HG02588 (cell line): ENCODE measurements at regions not wholly inside any gene's neighbourhood (a gene's known extent, or its start where the extent isn't known, plus 50 kb on each side); places are given as distances from the start of the nearest gene placed in this dataset.
"Not testable (repeated sequence)": the region's sequence is repeated elsewhere in the genome, so short reads cannot be mapped to it uniquely, and the experiment has no call there.

Source experiments
- ATAC-seq: cut with Tn5 transposase; IDR thresholded peaks from one replicate; pipeline ENCODE4 v1.9.1; 2021; ENCODE audit warnings: mild to moderate bottlenecking, moderate library complexity; ENCODE audit not compliant: unreplicated experiment

- no peak for ATAC-seq
These were observed 129.7 kb downstream of the PLCE1 start for GRCh38 chr10:94123258-94123995.

DNA sequence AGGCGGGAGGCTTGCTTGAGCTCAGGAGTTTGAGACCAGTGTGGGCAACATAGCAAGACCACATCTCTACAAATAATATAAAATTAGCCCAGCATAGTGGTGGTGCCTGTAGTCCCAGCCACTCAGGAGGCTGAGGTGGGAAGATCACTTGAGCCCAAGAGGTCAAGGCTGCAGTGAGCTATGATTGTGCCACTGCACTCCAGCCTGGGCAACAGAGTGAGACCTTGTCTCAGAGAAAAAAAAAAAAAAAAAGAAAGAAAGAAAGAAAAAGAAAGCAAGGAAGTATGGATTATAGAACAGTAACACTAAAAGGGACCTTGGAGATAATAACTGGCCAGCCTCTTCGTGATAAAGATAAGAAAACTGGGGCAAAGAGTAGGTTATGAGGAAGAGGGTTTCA, 130.4 kb downstream of the PLCE1 start:
- not testable (repeated sequence) for ATAC-seq

GRCh38 chr10:94125268-94125667, 131.5 kb downstream of the PLCE1 start:
- not testable (repeated sequence) for ATAC-seq

DNA sequence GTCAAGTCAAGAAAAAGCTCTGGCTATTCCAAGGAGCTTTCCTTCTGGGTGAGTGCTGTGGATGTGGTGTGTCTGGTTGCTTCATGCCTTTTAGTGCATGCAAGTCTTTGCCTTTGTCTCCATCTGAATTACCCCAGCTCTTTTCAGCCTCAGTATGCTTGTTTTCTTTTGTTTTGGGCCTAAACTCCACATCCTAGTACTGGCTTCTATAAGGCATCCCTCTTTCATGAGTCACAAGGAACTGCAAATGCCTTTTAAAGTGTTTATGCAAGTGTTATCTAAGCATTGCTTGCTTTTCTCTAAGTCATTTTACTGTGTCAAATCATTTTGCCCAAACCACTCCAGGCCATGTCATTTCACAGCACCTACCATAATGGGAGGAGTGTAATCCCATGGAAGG, 132.1 kb downstream of the PLCE1 start:
- ATAC-seq: no peak

DNA sequence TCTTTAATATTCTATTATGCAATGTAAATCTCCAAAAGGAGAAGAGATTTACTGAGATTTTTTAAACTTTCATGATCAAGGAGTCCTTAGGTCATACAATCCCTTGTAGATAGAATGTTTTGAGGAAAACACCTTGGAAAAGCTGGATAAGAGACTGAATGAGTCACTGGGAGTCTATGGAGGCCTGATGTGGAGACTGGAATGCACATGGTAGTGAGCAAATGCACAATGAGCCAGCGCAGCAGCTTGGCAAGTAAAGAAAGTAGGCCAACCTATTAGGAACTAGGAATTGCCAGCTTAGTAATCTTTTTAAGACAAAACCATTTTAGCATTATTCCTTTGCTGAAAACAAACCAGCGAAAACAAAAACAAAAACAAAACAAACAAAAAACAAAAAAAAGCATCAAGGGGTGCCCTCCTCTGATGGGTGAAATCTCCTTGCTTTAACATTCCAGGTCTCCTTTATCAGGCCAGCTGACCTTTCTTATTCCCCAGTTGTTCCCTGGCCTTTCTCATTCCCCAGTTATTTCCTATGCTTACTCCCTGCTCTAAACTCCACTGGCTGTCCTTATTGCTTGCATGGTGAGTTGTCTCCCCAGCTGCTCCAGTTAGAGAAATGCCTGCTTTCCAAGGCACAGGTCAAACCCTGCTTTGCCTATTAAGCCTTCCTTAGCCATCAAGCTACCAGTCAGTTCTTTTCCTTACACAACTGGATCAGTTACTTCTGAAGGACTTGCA, 135.8 kb downstream of the PLCE1 start:
- no peak for ATAC-seq

- ATAC-seq: no peak
These were observed 138.2 kb downstream of the PLCE1 start for GRCh38 chr10:94131885-94132284.

GRCh38 chr10:94133239-94133638, 139.5 kb downstream of the PLCE1 start:
- no peak for ATAC-seq

- no peak for ATAC-seq
These were observed 144.0 kb downstream of the PLCE1 start for GRCh38 chr10:94137747-94138146.

DNA sequence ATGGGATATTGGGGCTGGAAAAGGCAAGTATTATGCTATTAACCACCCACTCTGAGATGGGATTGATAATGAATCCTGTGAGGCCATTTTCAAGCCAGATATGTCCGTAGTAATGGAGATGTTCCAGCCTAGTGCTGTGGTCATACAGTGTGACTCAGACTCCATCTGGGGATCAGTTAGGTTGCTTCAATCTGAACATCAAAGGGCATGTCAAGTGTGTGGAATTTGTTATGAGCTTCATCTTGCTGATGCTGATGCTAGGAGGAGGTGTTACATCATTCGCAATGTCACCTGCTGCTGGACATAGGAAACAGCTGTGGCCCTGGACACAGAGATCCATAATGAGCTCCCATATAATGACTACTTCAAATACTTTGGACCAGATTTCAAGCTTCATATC, 144.7 kb downstream of the PLCE1 start:
- ATAC-seq: no peak

- ATAC-seq: no peak
These were observed 149.5 kb downstream of the PLCE1 start for GRCh38 chr10:94143261-94143660.

DNA sequence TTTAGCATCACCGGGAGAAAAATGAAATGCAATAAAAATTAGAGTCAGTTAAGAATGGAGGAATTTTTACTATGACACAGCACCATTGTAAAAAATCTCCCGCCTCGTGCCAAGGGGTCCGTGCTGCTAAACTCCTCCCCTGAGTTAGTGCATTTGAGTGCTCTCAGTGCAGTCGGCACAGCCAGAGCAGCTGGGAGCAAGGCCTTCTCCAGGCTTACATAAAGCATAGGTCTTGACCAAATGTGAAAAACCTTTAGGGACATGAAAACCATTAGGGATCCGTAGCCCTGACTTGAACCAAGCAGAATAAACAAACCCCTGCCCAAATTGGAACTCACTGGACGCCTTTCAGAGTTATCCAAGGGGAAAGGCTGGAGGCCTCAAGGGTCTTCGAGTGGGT, 152.6 kb downstream of the PLCE1 start:
- ATAC-seq: no peak

DNA sequence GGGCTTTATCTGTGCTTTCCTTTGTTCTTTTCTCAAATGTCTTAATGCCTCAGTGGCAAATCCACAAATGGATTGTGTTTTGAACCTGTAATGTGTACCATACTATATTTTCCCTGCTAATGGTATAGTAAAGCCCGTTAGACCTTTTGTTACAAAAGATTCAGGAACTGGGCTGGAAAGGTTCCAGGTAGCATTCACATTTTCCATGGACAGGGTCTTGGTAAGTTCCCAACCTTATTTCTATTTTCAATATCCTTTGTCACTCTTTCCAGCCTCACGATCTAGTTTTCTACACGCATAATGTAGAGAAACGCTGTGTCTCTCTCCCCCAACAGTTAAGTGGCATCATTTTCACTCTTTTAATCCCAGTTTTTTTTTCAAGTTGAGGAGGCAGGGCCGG, 153.0 kb downstream of the PLCE1 start:
- no peak for ATAC-seq

- ATAC-seq: no peak
These were observed 156.0 kb downstream of the PLCE1 start for GRCh38 chr10:94149702-94150101.

DNA sequence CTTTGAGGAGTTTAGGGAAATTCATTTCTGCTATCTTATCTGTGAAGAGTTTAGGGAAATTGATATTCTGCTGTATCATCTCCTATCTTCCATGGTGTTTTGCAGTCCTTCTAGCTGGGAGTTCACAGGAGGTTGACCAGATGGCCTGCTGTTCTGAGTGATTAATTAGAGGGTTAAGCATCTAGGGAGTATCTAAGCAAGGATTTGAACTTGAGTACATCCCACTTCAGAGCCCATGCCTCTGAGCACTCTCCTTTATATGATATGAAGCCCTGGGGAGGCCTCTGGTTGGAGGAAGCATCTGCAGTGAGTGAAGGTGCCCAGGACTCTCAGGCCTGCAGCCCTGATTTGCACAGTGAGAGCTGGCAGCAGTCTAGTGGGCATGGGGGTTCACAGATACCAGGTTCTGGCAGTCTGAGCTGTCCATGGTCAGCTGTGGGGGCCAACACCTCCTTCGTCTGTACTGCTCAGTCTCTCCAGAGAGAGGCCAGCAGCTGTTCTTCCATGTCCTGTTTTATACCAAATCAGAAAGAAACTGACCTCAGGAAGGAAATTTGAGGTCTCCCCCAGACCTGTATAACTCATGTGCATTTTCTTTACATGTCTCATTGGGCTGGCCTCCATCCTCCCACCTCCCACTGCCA, 156.9 kb downstream of the PLCE1 start:
- ATAC-seq: no peak

GRCh38 chr10:94155722-94156271, 162.1 kb downstream of the PLCE1 start:
- ATAC-seq: no peak

DNA sequence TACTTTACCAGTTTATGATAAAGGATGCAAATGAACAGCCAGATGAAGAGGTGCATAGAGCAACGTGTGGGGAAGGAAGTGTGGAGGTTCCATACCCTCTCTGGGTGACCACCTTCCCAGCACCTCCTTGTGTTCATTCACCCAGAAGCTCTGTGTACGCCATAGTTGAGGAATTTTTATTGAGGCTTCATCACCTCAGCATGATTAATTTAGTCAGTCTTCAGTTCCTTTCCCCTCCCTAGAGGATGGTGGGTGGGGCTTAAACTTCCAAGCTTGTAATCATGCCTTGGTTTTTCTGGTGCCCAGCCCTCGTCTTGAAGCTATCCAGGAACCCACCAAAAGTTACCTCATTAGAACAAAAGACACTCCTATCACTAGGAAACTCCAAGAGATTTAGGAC, 162.7 kb downstream of the PLCE1 start:
- ATAC-seq: no peak

DNA sequence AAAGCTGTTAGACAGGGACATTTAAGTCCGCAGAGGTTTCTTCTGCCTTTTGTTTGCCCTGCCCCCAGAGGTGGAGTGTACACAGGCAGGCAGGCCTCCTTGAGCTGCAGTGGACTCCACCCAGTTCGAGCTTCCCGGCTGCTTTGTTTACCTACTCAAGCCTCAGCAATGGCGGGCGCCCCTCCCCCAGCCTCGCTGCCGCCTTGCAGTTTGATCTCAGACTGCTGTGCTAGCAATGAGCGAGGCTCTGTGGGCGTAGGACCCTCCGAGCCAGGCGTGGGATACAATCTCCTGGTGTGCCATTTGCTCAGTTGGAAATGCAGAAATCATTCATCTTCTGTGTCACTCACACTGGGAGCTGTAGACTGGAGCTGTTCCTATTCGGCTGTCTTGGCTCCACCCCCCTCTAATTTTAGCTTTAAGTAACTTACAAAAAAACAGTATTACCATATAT, 171.5 kb downstream of the PLCE1 start:
- ATAC-seq: not testable (repeated sequence)

- no peak for ATAC-seq
These were observed 178.6 kb downstream of the PLCE1 start for GRCh38 chr10:94172332-94172731.

GRCh38 chr10:94173594-94173993, 179.9 kb downstream of the PLCE1 start:
- no peak for ATAC-seq

DNA sequence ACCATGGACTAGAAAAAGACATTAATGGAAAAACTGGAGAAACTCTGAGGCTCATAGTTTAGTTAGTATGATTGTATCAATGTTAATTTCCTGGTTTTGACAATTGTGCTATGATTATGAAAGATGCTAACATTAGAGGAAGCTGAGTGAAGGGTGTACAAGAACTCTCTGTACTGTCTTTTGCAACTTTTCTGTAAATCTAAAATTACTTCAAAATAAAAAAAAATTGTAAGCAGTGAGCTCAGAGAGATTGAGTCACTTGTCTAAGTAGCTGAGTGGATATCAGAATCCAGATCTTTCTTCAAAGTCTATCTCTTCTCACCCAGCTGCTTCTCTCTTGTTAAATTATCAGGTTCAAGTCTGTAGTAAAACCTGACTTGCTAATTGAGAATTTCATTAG, 181.1 kb downstream of the PLCE1 start:
- no peak for ATAC-seq

- ATAC-seq: no peak
These were observed 184.1 kb downstream of the NOC3L start for GRCh38 chr10:94178475-94179253.
